GM12878 (cell line): ENCODE measurements at regions not wholly inside any gene's neighbourhood (a gene's known extent, or its start where the extent isn't known, plus 50 kb on each side); places are given as distances from the start of the nearest gene placed in this dataset.

Experiments used
- ATAC-seq: fragments of 200-7000 bp; cut with Tn5 transposase; 3 replicates; pipeline ENCODE4 v1.9.1; 2020; ENCODE audit warnings: mild to moderate bottlenecking, moderate library complexity
- BruUV-seq: library from RNA; stranded (reverse); fragments of 400-500 nt; replicated peaks from 2 replicates; lab custom pipeline; 2021; lab: Mats Ljungman, UMichigan
- CTCF ChIA-PET: fragments of 300-600 bp; sonication (Branson Sonifier 250); formaldehyde crosslinking; extraction: SDS; loops from one replicate; lab custom pipeline; 2021; ENCODE audit warnings: inconsistent platforms; lab: Yijun Ruan, JAX
- POLR2A ChIA-PET: fragments of 350-600 bp; formaldehyde crosslinking; extraction: SDS; loops from one replicate; lab custom pipeline; 2021; ENCODE audit warnings: inconsistent platforms; lab: Charles Lee
- RAD21 ChIA-PET: fragments of 300-600 bp; sonication (Branson Sonifier 250); formaldehyde crosslinking; loops from one replicate; lab custom pipeline; 2023; ENCODE audit warnings: antibody characterized with exemption; ENCODE audit not compliant: unreplicated experiment; lab: Charles Lee
- SMC1A ChIA-PET: fragments of 300-600 bp; sonication (Branson Sonifier 250); formaldehyde crosslinking; loops from one replicate; lab custom pipeline; 2023; ENCODE audit not compliant: unreplicated experiment, uncharacterized antibody; lab: Charles Lee
- DNase-seq: peaks from one replicate; pipeline ENCODE4 v3.0.0-alpha.2; 2011; ENCODE audit warnings: low read depth, low spot score
- FAIRE-seq: peaks from 3 replicates; lab custom pipeline; 2011; peaks lifted over from hg19 to GRCh38; lab: Jason Lieb, UNC
- H2AFZ ChIP-seq: 2 replicates; pipeline ENCODE4 v1.6.0; 2011; ENCODE audit warnings: low read depth, low read length, control low read depth; ENCODE audit not compliant: control insufficient read depth
- H3K27ac ChIP-seq: 2 replicates; pipeline ENCODE4 v1.5.1; 2011; ENCODE audit warnings: control low read depth; ENCODE audit not compliant: control insufficient read depth, insufficient read depth
- H3K27me3 ChIP-seq, 2 experiments: replicated peaks in 1 of 2; 2 replicates each; pipeline versions ENCODE4 v1.6.0 to v1.6.1; 2011; ENCODE audit warnings: low read length in 1 of 2; ENCODE audit not compliant: control insufficient read depth in 2 of 2, insufficient read depth in 2 of 2
- H3K36me3 ChIP-seq, 2 experiments: 2 replicates each; pipeline ENCODE4 v1.5.1; 2011; ENCODE audit warnings: low read length in 1 of 2; ENCODE audit not compliant: control insufficient read depth in 2 of 2, insufficient read depth in 2 of 2
- H3K4me1 ChIP-seq: 2 replicates; pipeline ENCODE4 v1.6.1; 2011; ENCODE audit warnings: mild to moderate bottlenecking, low read length, moderate library complexity, mixed read lengths; ENCODE audit not compliant: control insufficient read depth, insufficient read depth
- H3K4me2 ChIP-seq: 2 replicates; pipeline ENCODE4 v1.6.0; 2011; ENCODE audit warnings: control low read depth; ENCODE audit not compliant: control insufficient read depth, insufficient read depth
- H3K4me3 ChIP-seq: fragments of 200-600 bp; sonication (generic); 2 replicates; pipeline ENCODE4 v1.5.1; 2016
- H3K79me2 ChIP-seq: 2 replicates; pipeline ENCODE4 v1.6.0; 2011; ENCODE audit warnings: low read length; ENCODE audit not compliant: control insufficient read depth, insufficient read depth
- H3K9ac ChIP-seq: 2 replicates; pipeline ENCODE4 v1.8.0; 2011; ENCODE audit warnings: low read length, control low read depth, mixed read lengths; ENCODE audit not compliant: control insufficient read depth, insufficient read depth
- H3K9me3 ChIP-seq: replicated peaks from 3 replicates; pipeline ENCODE4 v1.5.1; 2011; ENCODE audit warnings: mild to moderate bottlenecking, low read length; ENCODE audit not compliant: control insufficient read depth, insufficient read depth
- H4K20me1 ChIP-seq: 2 replicates; pipeline ENCODE4 v1.6.0; 2011; ENCODE audit not compliant: control insufficient read depth, insufficient read depth
- BMI1 ChIP-seq: fragments of 450-650 bp; IDR thresholded peaks from 2 replicates; pipeline ENCODE4 v1.6.1; 2016; ENCODE audit warnings: mild to moderate bottlenecking, moderate library complexity, borderline replicate concordance
- CBX5 ChIP-seq: sonication (generic); IDR thresholded peaks from 2 replicates; pipeline ENCODE4 v1.6.1; 2016; ENCODE audit warnings: low read depth, moderate library complexity, mild to moderate bottlenecking, inconsistent platforms
- CHD1 ChIP-seq: IDR thresholded peaks from 2 replicates; pipeline ENCODE4 v1.6.1; 2012; ENCODE audit warnings: low read depth, low read length, improper control_type of control experiment
- EGR1 ChIP-seq, 2 experiments: IDR thresholded peaks; 1 replicate in 1 of 2; 2 replicates in 1 of 2; pipeline ENCODE4 v1.6.1; 2011 to 2012; ENCODE audit warnings: low read depth in 2 of 2, low read length in 2 of 2, borderline replicate concordance in 1 of 2, mild to moderate bottlenecking in 1 of 2, moderate library complexity in 1 of 2
- ELK1 ChIP-seq: IDR thresholded peaks from 2 replicates; pipeline ENCODE4 v1.6.1; 2012; ENCODE audit warnings: low read depth, low read length, improper control_type of control experiment
- GABPA ChIP-seq: IDR thresholded peaks from 2 replicates; pipeline ENCODE4 v1.6.1; 2014; ENCODE audit warnings: antibody characterized with exemption, low read depth, mild to moderate bottlenecking, inconsistent platforms
- KAT2A ChIP-seq: conservative IDR thresholded peaks from 2 replicates; pipeline ENCODE4 v1.6.1; 2011; ENCODE audit warnings: low read depth, low read length; ENCODE audit not compliant: control insufficient read depth
- RFX5 ChIP-seq: IDR thresholded peaks from 2 replicates; pipeline ENCODE4 v1.6.1; 2011; ENCODE audit warnings: low read depth, low read length, improper control_type of control experiment
- SMAD1 ChIP-seq: fragments of 450-650 bp; IDR thresholded peaks from 2 replicates; pipeline ENCODE4 v1.6.1; 2018; ENCODE audit warnings: mild to moderate bottlenecking, low read depth; ENCODE audit not compliant: partially characterized antibody
- ZNF384 ChIP-seq: IDR thresholded peaks from 2 replicates; pipeline ENCODE4 v1.6.1; 2012; ENCODE audit warnings: low read depth, mild to moderate bottlenecking, low read length, improper control_type of control experiment, borderline replicate concordance
- ZNF622 ChIP-seq: fragments of 450-650 bp; IDR thresholded peaks from 2 replicates; pipeline ENCODE4 v1.6.1; 2017; ENCODE audit warnings: mild to moderate bottlenecking, inconsistent platforms
- WGBS: methylation state at CpG from one replicate; pipeline ENCODE4 v1.1.6; 2016; ENCODE audit warnings: low lambda C conversion rate; ENCODE audit not compliant: insufficient replicate concordance, insufficient coverage; ENCODE audit errors: missing lambda C conversion rate; 5-methylcytosine and 5-hydroxymethylcytosine counted together
- in situ Hi-C: fragments of 300-500 bp; cut with MboI; formaldehyde crosslinking; loops from 9 replicates; pipeline ENCODE4 v1.14.3; 2018; ENCODE audit warnings: mixed read lengths
- intact Hi-C: fragments of 100-400 bp; cut with micrococcal nuclease; formaldehyde crosslinking; loops from one replicate; pipeline ENCODE4 v1.14.2; 2022; ENCODE audit not compliant: unreplicated experiment
- TF ChIP-seq, protein P1 (sequence below): IDR thresholded peaks from 2 replicates; pipeline ENCODE4 v1.6.1; 2011; ENCODE audit warnings: mild to moderate bottlenecking, low read depth, low read length, moderate library complexity; ENCODE audit not compliant: insufficient replicate concordance

GRCh38 chr7:68623030-68623429, 975.2 kb upstream of the AUTS2 start:
- WGBS = 0% methylated on average over 1 of the region's 1 CpG
- RAD21 ChIA-PET = no interaction called here
- CTCF ChIA-PET = no interaction called here
- DNase-seq (no peak), ATAC-seq (no peak), FAIRE-seq (no peak)
- TF ChIP-seq ZNF622 (no peak), RFX5 (no peak), GABPA (no peak), KAT2A (no peak), ELK1 (no peak), CHD1 (no peak), BMI1 (no peak), ZNF384 (no peak), SMAD1 (no peak), EGR1 (IDR thresholded peaks at IDR 0.05; ENCODE audit: borderline replicate concordance in 1 of 2, low read depth in 2 of 2, low read length in 2 of 2) (no peak), CBX5 (no peak)
- TF ChIP-seq, protein P1, sequence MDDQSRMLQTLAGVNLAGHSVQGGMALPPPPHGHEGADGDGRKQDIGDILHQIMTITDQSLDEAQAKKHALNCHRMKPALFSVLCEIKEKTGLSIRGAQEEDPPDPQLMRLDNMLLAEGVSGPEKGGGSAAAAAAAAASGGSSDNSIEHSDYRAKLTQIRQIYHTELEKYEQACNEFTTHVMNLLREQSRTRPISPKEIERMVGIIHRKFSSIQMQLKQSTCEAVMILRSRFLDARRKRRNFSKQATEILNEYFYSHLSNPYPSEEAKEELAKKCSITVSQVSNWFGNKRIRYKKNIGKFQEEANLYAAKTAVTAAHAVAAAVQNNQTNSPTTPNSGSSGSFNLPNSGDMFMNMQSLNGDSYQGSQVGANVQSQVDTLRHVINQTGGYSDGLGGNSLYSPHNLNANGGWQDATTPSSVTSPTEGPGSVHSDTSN = no peak
- in situ Hi-C loops = no loop called here
- Histone ChIP-seq H3K9ac (no peak overlapping the region), H3K27ac (no peak overlapping the region), H4K20me1 (no peaks in the 10 kb centered on the region), H3K36me3 (no peaks in the 10 kb centered on the region), H3K4me3 (no peak overlapping the region), H3K9me3 (no peaks in the 10 kb centered on the region), H3K79me2 (no peaks in the 10 kb centered on the region), H3K27me3 (no peaks in the 10 kb centered on the region), H2AFZ (no peak overlapping the region), H3K4me2 (no peak overlapping the region), H3K4me1 (no peaks in the 10 kb centered on the region)
- POLR2A ChIA-PET = no interaction called here
- SMC1A ChIA-PET = no interaction called here
- intact Hi-C loops = no loop called here
- BruUV-seq = no TSS peak
